Activated CD4-positive, alpha-beta T cell treated with anti-CD3 and anti-CD28 coated beads, Interleukin-2, Interleukin-6, amounts not matched to agents 100 ng/mL and 50 ng/mL, durations not matched to agents 16 hours and 8 hours (primary cell): ENCODE measurements at regions not wholly inside any gene's neighbourhood (a gene's known extent, or its start where the extent isn't known, plus 50 kb on each side); places are given as distances from the start of the nearest gene placed in this dataset.
A peak's percentile ranks its signal among the peaks of the same experiment; 100 is the strongest.
"Not testable (repeated sequence)": the region's sequence is repeated elsewhere in the genome, so short reads cannot be mapped to it uniquely, and the experiment has no call there.

Experiments used
- DNase-seq: peaks from one replicate; pipeline ENCODE4 v3.0.0-alpha.2; 2020

DNA sequence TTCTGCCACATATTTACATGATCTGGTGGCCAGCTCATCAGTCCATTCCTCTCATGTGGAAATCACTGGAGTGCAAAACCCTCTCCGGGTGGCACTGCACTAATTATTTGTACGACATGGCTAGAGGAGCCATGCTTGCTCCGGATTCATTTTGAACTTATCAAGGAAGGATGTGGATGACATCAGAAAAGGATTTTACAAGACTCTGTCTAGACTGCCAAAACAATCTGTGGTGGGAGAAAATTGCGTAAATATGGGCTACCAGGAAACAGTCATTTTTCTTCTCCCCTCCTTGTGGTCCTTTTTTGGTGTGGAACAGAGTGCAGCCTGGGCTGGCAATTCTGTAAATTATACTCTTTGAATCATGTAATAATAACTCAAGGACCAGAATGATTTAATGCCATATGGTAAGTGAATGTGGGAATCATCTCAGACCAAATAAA lies 123.4 kb upstream of the IFNE start:
- DNase-seq: no peak

DNA sequence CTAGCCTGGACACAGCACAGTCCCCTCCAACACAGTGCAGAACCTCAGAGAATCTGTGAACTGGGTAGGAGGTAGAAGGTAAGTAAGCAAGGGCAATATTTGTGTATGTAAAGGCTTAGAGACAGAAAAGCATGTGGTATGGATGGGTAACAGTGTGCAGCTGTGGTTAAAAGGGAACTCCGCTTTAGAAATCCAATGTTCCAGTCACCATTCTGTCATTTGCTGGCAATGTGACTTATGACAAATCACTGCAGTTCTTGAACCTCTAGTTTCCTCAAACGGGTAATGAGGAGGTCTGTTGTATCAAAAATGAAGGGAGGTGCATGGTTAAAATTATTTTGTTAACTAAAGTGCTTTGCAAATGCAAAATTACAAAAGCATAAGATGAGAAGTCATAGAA lies 125.5 kb upstream of the IFNE start:
- DNase-seq: no peak

DNA sequence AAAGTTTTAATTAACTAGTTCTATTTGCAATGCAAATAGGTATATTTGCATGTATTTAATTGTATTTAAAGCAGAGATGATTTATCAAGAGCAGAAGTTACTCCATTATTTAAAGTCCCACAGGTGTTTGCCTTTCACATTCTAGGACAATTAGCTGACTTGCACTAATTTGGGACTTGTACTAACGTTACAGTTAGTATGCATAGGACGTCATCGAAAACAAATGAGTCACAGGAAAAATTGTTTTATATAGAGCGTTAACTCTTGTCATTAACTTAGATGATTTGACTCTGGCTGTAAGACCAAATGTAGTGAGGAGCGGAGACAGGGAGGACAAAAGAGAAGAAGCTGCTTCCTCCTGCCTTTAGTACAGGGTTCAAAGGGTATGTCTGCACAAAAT lies 126.1 kb upstream of the IFNE start:
- no peak for DNase-seq

DNA sequence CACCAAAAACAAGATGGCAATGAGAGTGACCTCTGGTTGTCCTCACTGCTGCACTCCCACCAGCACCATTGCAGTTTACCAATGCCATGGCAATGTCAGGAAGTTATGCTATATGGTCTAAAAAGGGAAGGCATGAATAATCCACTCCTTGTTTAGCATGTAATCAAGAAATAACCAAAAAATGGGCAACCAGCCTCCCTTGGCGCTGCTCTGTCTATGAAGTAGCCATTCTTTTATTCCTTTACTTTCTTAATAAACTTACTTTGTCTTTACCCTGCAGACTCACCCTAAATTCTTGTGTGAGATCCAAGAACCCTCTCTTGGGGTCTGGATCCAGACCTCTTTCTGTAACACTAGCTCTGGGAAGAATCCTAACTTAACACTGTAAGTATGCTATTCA lies 127.4 kb upstream of the IFNE start:
- no peak for DNase-seq

DNA sequence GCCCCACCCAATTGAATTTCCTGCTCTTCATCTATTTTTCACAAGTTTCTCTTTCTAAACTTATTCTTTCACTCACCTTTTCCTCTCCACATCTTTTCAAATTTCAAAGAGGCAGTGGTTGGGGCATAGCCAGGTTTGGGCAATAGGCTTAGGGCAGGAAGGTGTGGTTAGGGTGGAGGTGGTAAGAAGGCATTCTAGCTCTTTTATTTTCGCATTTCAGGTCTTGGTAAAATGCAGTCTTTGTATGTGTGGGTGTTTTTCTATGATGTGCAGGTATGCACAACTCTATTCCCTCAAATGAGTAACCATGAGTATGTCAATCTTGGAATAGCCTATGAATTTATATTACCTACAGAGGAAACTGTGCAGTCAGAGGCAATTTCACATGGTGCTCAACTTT lies 129.8 kb upstream of the IFNE start:
- peak; percentile 11 for DNase-seq

DNA sequence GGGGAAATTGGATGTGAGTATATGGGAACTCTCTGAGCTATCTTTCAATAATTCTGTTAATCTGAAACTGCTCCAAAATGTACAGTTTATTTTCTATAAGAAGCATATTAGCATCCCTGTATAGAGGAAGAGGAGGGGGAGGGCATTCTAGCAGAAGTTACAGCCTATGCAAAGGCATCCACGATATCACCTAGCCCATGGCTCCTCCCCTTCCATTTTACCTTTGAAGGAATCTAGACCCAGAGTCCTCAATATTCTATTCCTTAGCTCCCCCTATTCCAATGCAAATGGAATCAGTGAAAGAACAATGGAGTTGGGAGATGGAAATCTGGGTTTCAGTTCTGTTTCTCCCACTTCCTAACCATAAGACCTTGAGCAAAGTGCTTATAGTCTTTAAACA lies 132.9 kb upstream of the IFNE start:
- no peak for DNase-seq

DNA sequence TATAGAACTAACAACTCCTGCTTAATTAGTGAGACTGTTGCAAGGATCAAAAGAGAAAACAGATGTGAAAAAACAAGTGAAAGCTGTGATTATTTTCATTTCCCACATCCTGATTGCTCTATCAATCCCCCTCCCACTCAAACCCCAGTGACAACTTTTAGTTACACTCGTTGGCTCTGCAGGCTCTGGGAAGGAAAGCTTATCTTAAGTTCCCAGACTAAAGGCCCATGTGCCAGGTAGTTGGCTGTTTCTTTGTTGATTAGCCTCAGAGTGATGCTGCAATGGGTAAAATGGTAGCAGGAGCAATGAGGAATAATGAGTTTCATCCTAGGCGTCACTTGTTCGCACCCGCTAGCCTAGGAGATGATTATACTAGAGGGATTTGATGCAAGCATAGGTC lies 133.3 kb upstream of the IFNE start:
- DNase-seq: no peak

DNA sequence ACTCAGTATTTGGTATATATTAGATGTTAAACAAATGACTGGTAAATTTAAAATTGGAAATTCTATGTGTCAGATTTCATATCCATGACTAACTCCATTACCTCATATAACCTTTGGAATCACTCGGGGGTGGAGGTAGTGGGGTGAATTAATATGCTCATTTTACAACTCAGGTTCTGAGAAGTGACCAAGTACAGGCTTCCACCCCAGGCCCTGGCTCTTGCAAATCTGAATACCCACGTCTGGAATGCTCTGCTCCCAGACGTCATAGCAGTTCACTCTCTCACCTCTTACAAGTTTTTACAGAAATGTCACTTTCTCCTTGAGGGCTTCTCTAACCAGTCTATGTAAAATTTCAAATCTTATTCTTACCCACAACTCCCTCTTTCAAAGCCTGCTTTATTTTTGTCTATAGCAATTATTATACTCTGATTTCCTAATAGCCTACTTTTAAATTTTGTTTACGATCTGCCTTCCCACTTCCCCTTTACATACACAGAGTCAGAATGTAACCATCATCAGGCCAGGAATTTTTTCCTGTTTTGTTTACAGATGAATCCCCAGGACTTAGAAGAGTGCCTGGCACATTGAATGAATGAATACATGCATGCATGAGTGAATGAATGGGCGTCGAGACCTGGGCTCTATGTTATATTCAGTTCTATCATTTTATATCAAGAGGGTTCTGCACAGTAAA lies 134.1 kb upstream of the IFNE start:
- DNase-seq: no peak

DNA sequence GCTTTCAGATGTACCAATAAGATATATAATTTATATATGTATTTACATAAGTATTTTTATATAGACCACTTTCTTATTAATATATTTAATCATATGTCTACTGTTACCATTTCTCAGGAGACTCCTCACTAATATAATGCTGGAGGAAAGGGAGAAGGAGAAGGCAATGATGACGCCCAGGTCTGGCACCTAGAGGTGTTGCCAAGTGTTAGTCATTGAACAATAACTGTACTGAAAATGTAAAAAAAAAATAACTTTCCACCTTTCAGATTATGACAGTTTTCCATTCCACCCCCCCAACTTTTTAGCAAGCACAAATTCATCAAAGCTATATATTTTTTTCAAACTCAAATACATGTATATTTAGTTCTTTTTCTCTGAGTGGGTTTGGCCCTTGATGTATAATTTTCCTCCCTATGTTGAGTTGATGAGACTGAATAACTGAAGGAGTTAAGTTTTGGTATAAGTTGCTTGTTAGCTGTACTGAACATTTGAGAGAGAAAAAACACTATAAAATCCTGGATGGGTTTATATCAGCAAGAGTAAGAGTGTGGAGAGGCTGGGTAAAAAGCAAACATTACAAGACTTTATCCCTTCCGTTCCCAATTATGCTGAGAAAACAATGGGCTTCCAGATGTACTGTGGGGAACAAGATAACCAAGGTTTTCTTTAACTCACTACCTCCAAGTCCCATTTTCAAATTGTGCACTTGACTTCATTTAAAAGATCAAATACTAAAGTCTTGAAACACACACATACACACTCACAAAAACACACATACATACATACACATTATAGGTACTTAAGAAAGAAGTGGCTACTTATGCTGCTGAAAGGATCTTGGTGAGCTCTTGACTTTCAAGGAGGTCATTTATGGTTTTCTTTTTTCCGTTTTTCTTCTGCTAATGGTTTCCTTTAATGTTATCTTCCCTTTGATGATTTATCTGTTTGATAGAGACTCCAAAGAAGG lies 142.8 kb upstream of the IFNE start:
- no peak for DNase-seq

DNA sequence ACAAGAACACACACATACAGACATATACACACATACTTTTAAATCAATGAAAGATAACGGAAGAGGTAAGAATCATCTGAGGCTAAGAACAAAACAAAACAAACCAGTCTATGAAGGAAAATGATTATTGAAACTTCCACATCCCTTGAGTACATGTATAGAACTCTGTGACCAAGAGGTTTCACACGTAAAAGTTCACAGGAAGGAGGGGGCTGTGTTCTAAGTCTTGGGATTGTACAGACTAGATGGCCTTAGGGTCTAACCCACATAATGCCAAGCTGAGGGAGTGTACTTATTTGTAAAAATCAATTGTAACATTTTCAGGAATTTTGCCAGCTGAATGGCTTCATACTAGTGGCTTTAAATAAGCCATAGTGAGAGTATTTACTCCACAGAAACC lies 144.4 kb upstream of the IFNE start:
- DNase-seq: no peak

DNA sequence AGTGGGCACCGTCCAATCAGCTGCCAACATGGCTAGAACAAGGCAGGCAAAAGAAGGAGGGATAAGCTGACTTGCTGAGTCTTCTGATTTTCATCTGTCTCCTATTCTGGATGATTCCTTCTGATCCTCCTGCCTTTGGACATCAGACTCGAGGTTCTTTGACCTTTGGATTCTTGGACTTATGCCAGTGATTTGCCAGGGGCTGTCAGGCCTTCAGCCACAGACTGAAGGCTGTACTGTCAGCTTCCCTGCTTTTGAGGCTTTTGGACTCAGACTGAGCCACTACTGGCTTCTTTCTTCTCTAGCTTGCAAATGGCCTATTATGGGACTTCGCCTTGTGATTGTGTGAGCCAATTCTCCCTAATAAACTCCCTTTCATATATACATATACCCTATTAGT lies 146.8 kb upstream of the IFNE start:
- not testable (repeated sequence) for DNase-seq

DNA sequence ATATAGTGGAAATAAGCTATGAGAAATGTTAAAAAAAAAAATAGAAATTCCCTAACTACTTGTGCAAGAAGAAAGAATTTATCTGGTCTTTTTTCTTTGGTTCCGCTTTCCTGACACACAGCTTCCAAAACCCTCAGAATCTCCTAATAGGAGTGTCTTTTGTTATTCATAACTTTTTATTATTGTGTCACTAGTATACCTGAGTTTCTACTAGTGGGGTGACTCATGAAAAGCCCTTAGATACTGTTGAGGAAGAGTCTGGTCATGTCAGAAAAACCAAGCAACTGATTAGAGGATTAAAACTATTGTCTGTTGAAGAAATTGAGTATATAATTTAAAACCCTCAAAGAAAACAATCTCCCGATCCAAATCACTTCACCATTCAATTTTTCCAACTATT lies 152.8 kb upstream of the IFNE start:
- DNase-seq: no peak

DNA sequence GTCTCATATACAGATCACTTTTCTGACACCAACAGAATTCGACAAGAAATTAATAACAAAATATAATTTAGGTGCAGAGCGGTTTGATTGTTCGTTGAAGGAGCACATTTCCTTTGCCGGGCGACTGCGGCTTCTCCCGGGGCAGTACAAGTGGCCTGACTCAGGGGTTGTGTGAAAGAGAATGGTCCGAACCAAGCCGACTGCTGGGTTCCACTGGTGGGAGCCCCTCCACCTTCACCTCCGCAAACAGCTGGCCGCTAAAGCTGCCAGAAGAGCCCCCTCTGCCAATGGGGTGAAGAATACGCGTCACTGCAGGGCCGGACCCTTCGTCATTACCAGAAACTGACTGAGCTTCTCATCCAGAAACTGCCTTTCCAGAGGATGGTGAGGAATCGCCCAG lies 156.0 kb upstream of the IFNE start:
- DNase-seq: no peak

DNA sequence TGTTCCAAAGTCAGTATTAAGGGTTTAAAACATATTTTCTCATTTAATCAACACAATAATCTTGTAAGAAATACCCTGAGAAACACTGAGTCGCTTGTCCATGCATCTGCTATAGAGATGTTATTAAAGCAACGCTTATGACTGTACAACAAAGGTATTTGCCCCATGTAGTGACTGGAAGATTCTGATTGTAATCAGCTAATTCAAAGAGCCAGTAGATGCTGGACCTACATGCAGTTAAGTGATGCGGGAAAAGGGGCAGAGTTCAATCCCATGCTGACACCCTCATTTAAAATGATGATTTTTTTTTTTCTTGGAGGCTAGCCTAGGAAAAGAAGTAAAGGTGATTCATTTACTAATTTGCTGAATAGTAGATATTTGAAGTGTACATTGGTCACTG lies 149.3 kb upstream of the MTAP start:
- no peak for DNase-seq

DNA sequence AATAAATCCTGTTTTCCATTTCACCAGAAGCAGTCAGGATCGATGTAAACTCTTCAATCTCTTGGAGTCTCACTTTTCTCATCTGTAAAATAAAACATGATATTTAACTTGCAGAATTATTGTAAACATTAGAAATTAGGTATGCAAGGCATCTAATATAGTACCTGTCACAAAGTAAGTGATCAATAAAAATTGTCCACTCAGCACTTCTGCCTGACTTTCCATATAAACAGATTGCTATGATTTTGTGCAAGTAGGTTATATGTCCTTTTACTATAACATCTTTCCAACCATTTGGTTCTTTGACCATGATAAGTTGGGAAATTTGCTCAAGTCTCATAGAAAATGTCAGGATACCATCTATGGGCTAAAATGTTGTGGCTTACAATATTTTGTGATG lies 148.8 kb upstream of the MTAP start:
- no peak for DNase-seq

DNA sequence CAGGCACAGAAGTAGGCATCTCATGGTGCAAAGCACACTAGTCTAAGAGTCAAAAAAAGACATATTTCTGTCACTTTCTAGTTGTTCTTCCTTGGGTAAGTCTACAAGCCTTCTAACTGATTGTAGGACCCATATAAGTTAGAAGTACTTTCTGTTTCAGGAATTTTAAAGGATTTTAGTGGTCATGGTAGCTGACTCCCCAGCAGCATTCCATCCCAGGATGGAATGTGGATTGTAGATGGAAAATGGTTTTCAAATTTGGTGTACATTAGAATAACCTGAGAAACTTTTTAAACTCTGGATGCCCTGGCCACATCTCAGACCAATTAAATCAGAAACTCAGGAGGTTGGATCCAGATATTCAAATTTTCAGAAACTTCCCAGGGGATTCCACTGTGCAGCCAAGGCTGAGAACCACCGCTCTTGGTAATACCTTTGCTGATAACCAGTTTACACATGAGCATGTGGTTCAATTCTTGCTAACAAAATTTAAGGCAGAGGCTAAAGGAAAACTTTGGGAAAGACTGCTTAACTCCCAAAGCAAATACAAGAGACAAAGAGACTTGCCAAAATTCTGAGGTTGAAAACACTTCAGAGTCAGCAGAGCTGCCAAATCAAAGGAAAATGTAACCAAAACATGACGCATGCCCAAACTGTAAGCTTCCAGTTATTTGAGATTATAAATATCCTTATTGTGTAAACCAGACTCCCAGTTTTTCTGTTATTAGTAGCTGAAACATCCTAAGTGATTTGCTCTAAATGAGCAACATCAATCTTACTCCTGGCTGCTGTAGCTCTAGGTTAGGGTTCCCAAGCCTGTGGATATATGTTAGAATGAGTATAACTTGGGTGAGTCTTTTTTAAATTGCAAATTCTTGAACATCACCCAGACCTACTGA lies 145.4 kb upstream of the MTAP start:
- DNase-seq: no peak

DNA sequence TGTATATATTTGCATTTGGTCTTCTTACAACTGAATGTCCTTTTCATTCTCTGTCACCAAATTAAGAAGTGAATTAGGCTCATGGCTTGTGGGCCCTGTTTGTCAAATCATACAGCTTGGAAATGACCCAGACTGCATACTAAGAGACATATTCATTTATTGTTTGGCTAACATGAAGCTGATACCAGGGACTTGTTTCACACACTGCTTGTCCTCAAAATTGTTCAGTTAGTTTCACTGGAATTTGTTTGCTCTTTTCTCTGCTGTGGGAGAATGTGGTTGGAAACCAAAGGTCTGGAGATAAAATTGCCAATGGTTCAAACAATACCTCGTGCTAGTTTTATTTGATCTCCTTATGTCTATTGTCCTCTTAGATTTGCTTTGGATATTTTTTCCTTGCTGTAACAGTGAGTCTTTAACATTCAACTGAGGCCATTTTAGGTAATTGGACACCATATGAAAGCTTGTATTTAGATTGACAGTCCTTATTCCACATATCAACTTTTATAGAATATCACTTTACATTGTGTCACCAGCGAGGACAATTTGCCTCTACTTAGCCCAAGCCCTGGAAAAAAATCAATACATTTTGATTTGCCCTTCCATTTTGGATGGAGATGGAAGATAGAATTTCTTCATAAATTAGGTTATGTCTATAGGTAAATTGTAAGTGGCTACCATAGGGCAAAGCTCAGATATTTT lies 144.3 kb upstream of the MTAP start:
- no peak for DNase-seq

DNA sequence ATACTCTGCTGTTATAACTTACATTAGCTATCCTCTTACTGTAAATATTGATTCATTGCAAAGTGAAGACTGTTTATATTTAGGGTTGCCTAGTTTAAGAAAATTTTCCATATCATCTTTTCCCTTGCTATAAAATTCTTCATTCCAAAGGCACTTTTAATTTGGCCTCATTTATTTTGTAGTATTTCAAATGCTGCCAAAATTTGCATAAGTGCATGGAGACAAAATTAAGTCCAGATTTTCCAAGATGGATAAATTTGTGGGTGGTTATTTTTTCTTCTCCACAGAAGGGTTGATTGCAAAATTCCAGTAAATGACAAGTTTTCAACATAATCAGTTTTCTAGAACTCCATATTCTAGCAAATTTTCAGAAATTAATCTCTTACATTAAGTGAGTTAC lies 141.5 kb upstream of the MTAP start:
- no peak for DNase-seq

DNA sequence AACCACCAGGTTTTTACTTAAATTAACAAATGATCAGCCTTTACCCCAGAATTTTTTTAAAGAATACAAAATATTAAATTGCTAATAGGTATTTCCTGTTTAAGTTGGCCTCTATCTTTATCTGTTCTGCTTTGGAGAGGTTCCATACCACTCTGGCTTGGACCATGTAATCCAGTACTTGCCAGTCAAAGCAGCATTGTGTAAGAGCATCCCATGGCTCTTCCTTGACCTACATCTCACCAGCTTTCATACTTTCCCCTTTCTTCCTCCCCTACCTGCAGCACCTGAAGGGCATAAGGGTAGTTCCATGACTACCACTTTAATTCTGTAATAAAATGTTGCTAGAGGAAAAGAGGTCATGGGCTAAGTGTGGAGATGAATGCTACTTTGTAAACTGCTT lies 140.8 kb upstream of the MTAP start:
- DNase-seq: no peak

DNA sequence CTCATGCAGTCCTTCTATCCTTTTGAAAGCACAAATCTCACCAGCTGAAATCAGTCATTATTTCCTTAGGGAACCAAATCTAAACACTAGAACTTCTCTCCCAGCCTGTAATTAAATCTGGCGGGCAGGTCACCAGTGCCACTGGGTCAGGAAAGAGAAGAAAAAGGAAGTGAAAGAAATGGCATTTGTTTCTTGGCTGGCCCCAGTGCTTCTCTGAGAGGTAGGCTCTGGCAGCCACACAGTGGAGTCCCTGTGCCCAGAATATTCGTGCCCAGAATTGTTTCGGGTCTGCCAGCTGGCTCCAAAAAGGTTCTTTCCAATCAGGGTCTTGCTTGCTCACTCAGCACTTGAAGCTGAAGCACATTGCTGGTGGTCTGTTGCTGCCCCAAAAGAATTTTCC lies 133.9 kb upstream of the MTAP start:
- DNase-seq: no peak

DNA sequence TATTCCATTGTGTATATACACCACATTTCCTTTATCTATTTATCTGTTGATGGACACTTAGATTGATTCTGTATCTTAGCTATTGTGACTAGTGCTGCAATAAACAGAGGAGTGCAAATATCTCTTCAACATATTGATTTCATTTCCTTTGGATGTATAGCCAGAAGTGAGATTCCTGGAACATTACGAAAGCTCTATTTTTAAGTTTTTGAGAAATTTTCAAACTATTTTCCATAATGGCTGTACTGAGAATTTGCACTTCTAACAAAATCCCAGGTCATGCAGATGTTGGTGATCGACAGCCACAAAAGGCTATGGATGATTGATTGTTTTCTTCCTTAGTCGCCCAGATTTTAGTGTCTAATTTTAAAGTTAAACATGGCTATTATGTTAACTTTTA lies 132.7 kb upstream of the MTAP start:
- DNase-seq: no peak

DNA sequence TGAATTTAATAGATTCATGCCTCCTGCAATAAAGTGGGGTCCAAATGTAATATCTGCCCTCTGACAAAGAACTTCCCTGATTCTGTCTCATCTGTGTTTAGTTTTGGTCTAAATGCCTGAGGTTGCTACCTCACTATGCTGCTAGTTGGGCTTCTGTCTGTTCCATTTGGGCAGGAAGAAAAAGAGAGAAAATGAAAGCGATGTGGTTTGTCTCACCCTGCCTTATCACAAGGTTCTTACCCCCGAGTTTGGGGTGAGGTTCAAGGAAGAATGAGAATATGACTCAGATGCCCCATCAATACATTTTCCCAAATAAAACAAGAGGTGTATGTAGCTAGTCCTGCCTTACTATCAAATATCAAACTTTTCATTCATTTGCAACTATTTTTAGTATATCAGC lies 132.1 kb upstream of the MTAP start:
- DNase-seq: peak; percentile 54

DNA sequence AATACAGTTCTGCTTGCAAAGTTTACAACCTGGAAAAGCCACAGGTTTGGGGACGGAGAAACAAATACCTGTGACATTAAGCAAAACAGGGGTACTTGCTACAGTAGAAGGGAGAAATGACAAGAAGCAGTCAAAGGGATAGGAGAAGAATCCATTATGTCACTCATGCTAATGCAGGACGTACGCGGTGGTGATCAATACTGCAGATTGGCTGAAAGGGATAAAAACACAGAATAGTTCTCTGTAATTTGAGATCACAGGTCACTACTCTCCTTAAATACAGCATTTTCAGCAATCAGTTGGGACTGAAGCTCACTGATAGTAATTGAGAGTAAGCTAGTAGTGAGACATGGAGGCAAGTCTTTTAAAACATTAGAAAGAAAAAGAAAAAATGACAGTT lies 130.3 kb upstream of the MTAP start:
- DNase-seq: no peak
